GM19372 (cell line): ENCODE measurements at regions not wholly inside any gene's neighbourhood (a gene's known extent, or its start where the extent isn't known, plus 50 kb on each side); places are given as distances from the start of the nearest gene placed in this dataset.

Experiments used
- ATAC-seq: cut with Tn5 transposase; IDR thresholded peaks from one replicate; pipeline ENCODE4 v1.9.1; 2021; ENCODE audit warnings: mild to moderate bottlenecking, low read depth, moderate library complexity; ENCODE audit not compliant: unreplicated experiment

- no peak for ATAC-seq
Observed at GRCh38 chr9:104417296-104417695, 86.8 kb upstream of the OR13F1 start.

GRCh38 chr9:104429031-104429546 lies 75.0 kb upstream of the OR13F1 start:
- ATAC-seq: no peak

DNA sequence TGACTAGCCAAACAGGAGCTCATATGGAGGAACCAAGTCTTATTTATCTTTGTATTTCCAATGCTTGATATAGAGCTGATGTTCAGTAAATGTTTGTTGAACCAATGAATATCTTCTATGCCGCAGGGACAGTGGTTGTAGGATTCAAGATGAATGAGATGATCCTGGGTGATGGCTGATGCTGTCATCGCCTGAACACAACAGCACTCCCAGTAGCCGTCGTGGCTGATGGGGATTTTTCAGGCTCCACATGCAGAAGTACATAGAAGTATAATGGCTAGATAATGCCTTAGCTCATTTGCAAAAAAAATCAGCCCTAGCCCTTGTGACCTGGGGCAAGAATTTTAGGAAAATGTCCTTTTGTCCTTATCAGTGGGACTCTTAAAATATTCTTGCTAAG lies 69.0 kb upstream of the OR13F1 start:
- ATAC-seq: no peak

DNA sequence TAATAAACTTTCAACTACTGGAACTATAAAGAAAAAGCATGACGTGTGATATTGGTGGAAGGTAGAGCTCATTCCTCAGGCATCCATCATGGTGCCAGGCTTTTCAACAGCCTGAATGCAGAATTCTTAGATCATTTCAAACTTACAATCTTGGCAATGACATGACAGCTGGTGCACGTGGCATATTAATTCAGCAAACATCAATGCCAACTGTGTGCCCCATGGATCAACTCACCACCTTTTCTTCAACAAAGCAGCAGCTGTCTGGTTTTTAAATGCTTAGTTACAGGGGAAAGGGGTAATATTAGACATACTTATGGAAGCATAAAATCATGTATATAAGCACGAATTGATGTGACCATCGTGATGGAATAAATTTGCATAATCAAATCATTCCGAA lies 56.0 kb upstream of the OR13F1 start:
- no peak for ATAC-seq
